H1 (cell line): ENCODE measurements at regions not wholly inside any gene's neighbourhood (a gene's known extent, or its start where the extent isn't known, plus 50 kb on each side); places are given as distances from the start of the nearest gene placed in this dataset.

Experiments
- CTCF ChIA-PET: fragments of 300-600 bp; sonication (Branson Sonifier 250); formaldehyde crosslinking; loops from one replicate; lab custom pipeline; 2021; ENCODE audit not compliant: partially characterized antibody; lab: Charles Lee
- POLR2A ChIA-PET: fragments of 300-600 bp; sonication (Branson Sonifier 250); formaldehyde crosslinking; loops from one replicate; lab custom pipeline; 2021; ENCODE audit warnings: inconsistent platforms; ENCODE audit not compliant: partially characterized antibody; lab: Charles Lee
- DNase-seq, 2 experiments: peaks; one replicate each; pipeline versions ENCODE4 v3.0.0 to v3.0.0-alpha.2; 2010 to 2022; ENCODE audit warnings: low spot score in 2 of 2, low read depth in 1 of 2, mixed read lengths in 1 of 2
- FAIRE-seq: peaks from 2 replicates; lab custom pipeline; 2011; peaks lifted over from hg19 to GRCh38; lab: Jason Lieb, UNC
- H2AFZ ChIP-seq: 2 replicates; pipeline ENCODE4 v1.8.1; 2012; ENCODE audit warnings: low read length, inconsistent platforms
- H2AK5ac ChIP-seq: 2 replicates; pipeline ENCODE4 v1.6.1; 2013; ENCODE audit warnings: low read depth, low read length
- H2BK120ac ChIP-seq: replicated peaks from 2 replicates; pipeline ENCODE3; 2013; ENCODE audit warnings: low read depth, low read length, inconsistent platforms
- H2BK12ac ChIP-seq: 2 replicates; pipeline ENCODE4 v1.6.1; 2013; ENCODE audit warnings: low read depth, low read length
- H2BK15ac ChIP-seq: 2 replicates; pipeline ENCODE4 v1.6.1; 2013; ENCODE audit warnings: low read length
- H2BK20ac ChIP-seq: 2 replicates; pipeline ENCODE4 v1.6.1; 2013; ENCODE audit warnings: low read length
- H2BK5ac ChIP-seq: 2 replicates; pipeline ENCODE4 v1.6.1; 2013; ENCODE audit warnings: low read depth, low read length
- H3K14ac ChIP-seq: 2 replicates; pipeline ENCODE4 v1.6.1; 2013; ENCODE audit warnings: inconsistent platforms; ENCODE audit not compliant: insufficient read length
- H3K18ac ChIP-seq: 2 replicates; pipeline ENCODE4 v1.6.1; 2013; ENCODE audit warnings: low read length; ENCODE audit errors: extremely low read depth
- H3K23ac ChIP-seq: 2 replicates; pipeline ENCODE4 v1.6.1; 2013; ENCODE audit warnings: inconsistent platforms; ENCODE audit not compliant: insufficient read length
- H3K23me2 ChIP-seq: 2 replicates; pipeline ENCODE4 v1.6.1; 2013; ENCODE audit warnings: low read depth, low read length
- H3K27ac ChIP-seq: 2 replicates; pipeline ENCODE4 v1.6.1; 2011; ENCODE audit warnings: low read depth, low read length, inconsistent platforms
- H3K27me3 ChIP-seq, 4 experiments: replicated peaks in 1 of 4; 1 replicate in 1 of 4; 2 replicates in 3 of 4; pipeline versions ENCODE4 v1.6.1 to v1.8.1; 2011 to 2013; ENCODE audit warnings: low read length in 3 of 4, mild to moderate bottlenecking in 3 of 4, inconsistent platforms in 2 of 4, mixed read lengths in 2 of 4, moderate library complexity in 1 of 4; ENCODE audit not compliant: control insufficient read depth in 3 of 4, insufficient read depth in 3 of 4; ENCODE audit errors: extremely low read depth in 1 of 4
- H3K36me3 ChIP-seq, 4 experiments: 2 replicates each; pipeline versions ENCODE4 v1.6.1 to v1.8.1; 2011 to 2013; ENCODE audit warnings: mild to moderate bottlenecking in 4 of 4, low read length in 3 of 4, moderate library complexity in 2 of 4, control low read depth in 1 of 4, inconsistent platforms in 1 of 4; ENCODE audit not compliant: insufficient read depth in 4 of 4, control insufficient read depth in 2 of 4
- H3K4ac ChIP-seq: replicated peaks from 2 replicates; pipeline ENCODE3; 2013; ENCODE audit warnings: low read length, low read depth, mixed read lengths, inconsistent platforms; ENCODE audit not compliant: insufficient read length
- H3K4me1 ChIP-seq, 4 experiments: replicated peaks in 1 of 4; 1 replicate in 1 of 4; 2 replicates in 3 of 4; pipeline versions ENCODE4 v1.6.1 to v1.8.1; 2011 to 2013; ENCODE audit warnings: low read length in 3 of 4, inconsistent platforms in 2 of 4, mixed read lengths in 1 of 4; ENCODE audit not compliant: insufficient read depth in 4 of 4, control insufficient read depth in 3 of 4
- H3K4me2 ChIP-seq, 2 experiments: 2 replicates each; pipeline versions ENCODE4 v1.6.1 to v1.8.1; 2011 to 2013; ENCODE audit warnings: low read depth in 2 of 2, low read length in 2 of 2, control low read depth in 1 of 2, inconsistent platforms in 1 of 2, mild to moderate bottlenecking in 1 of 2; ENCODE audit not compliant: insufficient read depth in 1 of 2
- H3K4me3 ChIP-seq, 4 experiments: fragments of 200-600, 300-600 bp in 1 of 4; sonication (generic), shearing (Covaris generic), sonication (Bioruptor Twin) in 1 of 4; 2 replicates each; pipeline versions ENCODE4 v1.5.1 to v1.8.1; 2011 to 2016; ENCODE audit warnings: low read length in 4 of 4, low read depth in 3 of 4, control low read depth in 2 of 4, inconsistent platforms in 2 of 4, mild to moderate bottlenecking in 2 of 4, mixed read lengths in 1 of 4, moderate library complexity in 1 of 4; ENCODE audit not compliant: insufficient read depth in 2 of 4; ENCODE audit errors: extremely low read depth in 1 of 4
- H3K56ac ChIP-seq: replicated peaks from 2 replicates; pipeline ENCODE3; 2013; ENCODE audit warnings: low read depth, mild to moderate bottlenecking, mixed read lengths, low read length, inconsistent platforms; ENCODE audit not compliant: insufficient read length
- H3K79me1 ChIP-seq: 2 replicates; pipeline ENCODE4 v1.6.1; 2013; ENCODE audit warnings: low read depth, low read length, control low read depth
- H3K79me2 ChIP-seq, 2 experiments: 2 replicates each; pipeline versions ENCODE4 v1.6.1 to v1.8.1; 2012 to 2013; ENCODE audit warnings: low read length in 2 of 2, mild to moderate bottlenecking in 2 of 2, inconsistent platforms in 1 of 2; ENCODE audit not compliant: insufficient read depth in 2 of 2, control insufficient read depth in 1 of 2
- H3K9ac ChIP-seq, 4 experiments: replicated peaks in 1 of 4; 1 replicate in 1 of 4; 2 replicates in 3 of 4; pipeline versions ENCODE4 v1.6.1 to v1.8.1; 2011 to 2013; ENCODE audit warnings: low read depth in 3 of 4, low read length in 3 of 4, control low read depth in 2 of 4, mild to moderate bottlenecking in 2 of 4, moderate library complexity in 2 of 4, inconsistent platforms in 1 of 4; ENCODE audit errors: extremely low read depth in 1 of 4
- H3K9me3 ChIP-seq, 2 experiments: 2 replicates each; pipeline versions ENCODE4 v1.6.1 to v1.8.1; 2012 to 2013; ENCODE audit warnings: mild to moderate bottlenecking in 2 of 2, moderate library complexity in 2 of 2, control low read depth in 1 of 2, inconsistent platforms in 1 of 2, low read depth in 1 of 2, low read length in 1 of 2, mixed read lengths in 1 of 2; ENCODE audit not compliant: insufficient read depth in 2 of 2
- H4K20me1 ChIP-seq, 2 experiments: replicated peaks in 1 of 2; 2 replicates each; pipeline versions ENCODE3 to v1.8.1; 2011 to 2013; ENCODE audit warnings: inconsistent platforms in 2 of 2, low read length in 2 of 2, mild to moderate bottlenecking in 1 of 2; ENCODE audit not compliant: insufficient read depth in 2 of 2, control insufficient read depth in 1 of 2
- H4K5ac ChIP-seq: 2 replicates; pipeline ENCODE4 v1.6.1; 2013; ENCODE audit warnings: low read length, low read depth, mixed read lengths, inconsistent platforms; ENCODE audit not compliant: insufficient read length
- H4K8ac ChIP-seq: 2 replicates; pipeline ENCODE4 v1.8.0; 2013; ENCODE audit warnings: mild to moderate bottlenecking, moderate library complexity, low read length, inconsistent platforms; ENCODE audit not compliant: insufficient read depth; ENCODE audit errors: extremely low read depth
- H4K91ac ChIP-seq: replicated peaks from 2 replicates; pipeline ENCODE3; 2013; ENCODE audit warnings: low read length, mixed read lengths, inconsistent platforms; ENCODE audit not compliant: insufficient read length
- CBX8 ChIP-seq: fragments of 300-800, 300-1000 bp; sonication (generic); IDR thresholded peaks from 2 replicates; pipeline ENCODE4 v1.7.1; 2016; ENCODE audit warnings: low read depth, low read length, borderline replicate concordance
- HDAC2 ChIP-seq, 2 experiments: fragments of 300-600 bp in 1 of 2; sonication (generic) in 1 of 2; IDR thresholded peaks; 2 replicates each; pipeline ENCODE4 v1.6.1; 2011 to 2012; ENCODE audit warnings: low read depth in 2 of 2, low read length in 2 of 2, mild to moderate bottlenecking in 2 of 2, moderate library complexity in 2 of 2, borderline replicate concordance in 1 of 2, inconsistent platforms in 1 of 2
- MAFK ChIP-seq: IDR thresholded peaks from 2 replicates; pipeline ENCODE4 v1.6.1; 2012; ENCODE audit warnings: low read depth, mild to moderate bottlenecking, improper control_type of control experiment, low read length
- POLR2A ChIP-seq, 2 experiments: IDR thresholded peaks; 1 replicate in 1 of 2; 2 replicates in 1 of 2; pipeline ENCODE4 v1.6.1; 2011; ENCODE audit warnings: low read depth in 2 of 2, low read length in 2 of 2, mild to moderate bottlenecking in 2 of 2; ENCODE audit errors: control extremely low read depth in 1 of 2
- RBBP5 ChIP-seq: IDR thresholded peaks from 2 replicates; pipeline ENCODE4 v1.7.1; 2012; ENCODE audit warnings: low read depth, mild to moderate bottlenecking, inconsistent platforms, low read length, moderate library complexity, borderline replicate concordance
- SUZ12 ChIP-seq: fragments of 200-600 bp; sonication (generic); IDR thresholded peaks from 2 replicates; pipeline ENCODE4 v1.6.1; 2012; ENCODE audit warnings: mild to moderate bottlenecking, inconsistent platforms, low read length, moderate library complexity, mixed read lengths
- TAF7 ChIP-seq: optimal IDR thresholded peaks from 2 replicates; pipeline ENCODE3; 2011; ENCODE audit warnings: low read depth, mild to moderate bottlenecking, inconsistent platforms, low read length, moderate library complexity, borderline replicate concordance
- TEAD4 ChIP-seq: IDR thresholded peaks from 2 replicates; pipeline ENCODE4 v1.6.1; 2012; ENCODE audit warnings: low read depth, low read length, inconsistent platforms, mixed read lengths
- WGBS, 2 experiments: shearing (Covaris generic) in 1 of 2; methylation state at CpG; one replicate each; pipeline versions ENCODE4 v1.1.6 to v1.1.7; 2013 to 2015; ENCODE audit warnings: low lambda C conversion rate in 2 of 2, mixed read lengths in 2 of 2, inconsistent platforms in 1 of 2, low coverage in 1 of 2, missing lambda C conversion rate in 1 of 2; ENCODE audit not compliant: insufficient replicate concordance in 2 of 2, insufficient coverage in 1 of 2, insufficient read length in 1 of 2; ENCODE audit errors: extremely low coverage in 1 of 2, missing lambda C conversion rate in 1 of 2; 5-methylcytosine and 5-hydroxymethylcytosine counted together

- CTCF ChIA-PET = no interaction called here
- H2BK20ac ChIP-seq = no peak overlapping the region
- no peaks in the 10 kb centered on the region for H3K27me3 ChIP-seq
- POLR2A ChIA-PET = no interaction called here
- H3K23me2 ChIP-seq = no peaks in the 10 kb centered on the region
- no peaks in the 10 kb centered on the region for H3K9me3 ChIP-seq
- no peak overlapping the region for H3K27ac ChIP-seq
- H3K4me2 ChIP-seq = no peak overlapping the region
- no peak overlapping the region for H3K18ac ChIP-seq
- no peak overlapping the region for H3K9ac ChIP-seq
- H3K4ac ChIP-seq = no peak overlapping the region
- no peak overlapping the region for H4K8ac ChIP-seq
- H3K4me3 ChIP-seq = no peak overlapping the region
- H3K79me1 ChIP-seq = no peaks in the 10 kb centered on the region
- no peak overlapping the region for H2BK15ac ChIP-seq
- FAIRE-seq (no peak), DNase-seq (no peak)
- no peaks in the 10 kb centered on the region for H3K79me2 ChIP-seq
- H2AK5ac ChIP-seq = no peak overlapping the region
- no peaks in the 10 kb centered on the region; a peak in 1 of 8 replicates for H3K36me3 ChIP-seq
- H3K56ac ChIP-seq = no peak overlapping the region
- no peak overlapping the region for H2AFZ ChIP-seq
- H2BK120ac ChIP-seq = no peak overlapping the region
- TF ChIP-seq MAFK (no peak), RBBP5 (no peak), CBX8 (no peak), SUZ12 (no peak), TEAD4 (no peak), POLR2A (IDR thresholded peaks at IDR 0.05; ENCODE audit: control extremely low read depth in 1 of 2, low read depth in 2 of 2, low read length in 2 of 2) (no peak), HDAC2 (IDR thresholded peaks at IDR 0.05; ENCODE audit: borderline replicate concordance in 1 of 2, low read depth in 2 of 2, low read length in 2 of 2) (no peak), TAF7 (no peak)
- H3K23ac ChIP-seq = no peak overlapping the region
- no peak overlapping the region for H2BK12ac ChIP-seq
- H3K4me1 ChIP-seq = no peaks in the 10 kb centered on the region
- H3K14ac ChIP-seq = no peak overlapping the region
- no peak overlapping the region for H4K91ac ChIP-seq
- no peak overlapping the region for H4K5ac ChIP-seq
- no peaks in the 10 kb centered on the region for H4K20me1 ChIP-seq
- no peak overlapping the region for H2BK5ac ChIP-seq
- WGBS, 2 experiments = 93% methylated on average over 2 of the region's 2 CpGs; no CpG with 5 or more reads in 1 of the 2 experiments
Observed at GRCh38 chrX:35291013-35291412, 348.4 kb downstream of the FAM47B start.
